NCI-H2081 treated with DMSO at 0.1 percent for 48 hours (cell line): ENCODE measurements at regions not wholly inside any gene's neighbourhood (a gene's known extent, or its start where the extent isn't known, plus 50 kb on each side); places are given as distances from the start of the nearest gene placed in this dataset.

Source experiments
- DNase-seq: peaks from one replicate; lab custom pipeline; 2025; lab: John Stamatoyannopoulos, UW

GRCh38 chr14:66196670-66197069 lies 289.5 kb upstream of the CCDC196 start:
- no peak for DNase-seq

- no peak for DNase-seq
Observed at GRCh38 chr14:66197276-66197675, 288.9 kb upstream of the CCDC196 start.

GRCh38 chr14:66206554-66206953 lies 279.6 kb upstream of the CCDC196 start:
- DNase-seq, result no peak

GRCh38 chr14:66216763-66217162 lies 269.4 kb upstream of the CCDC196 start:
- DNase-seq, result no peak

GRCh38 chr14:66219886-66220285 lies 266.3 kb upstream of the CCDC196 start:
- DNase-seq, result no peak

- no peak for DNase-seq
Observed at GRCh38 chr14:66224492-66225178, 261.5 kb upstream of the CCDC196 start.

- no peak for DNase-seq
Observed at GRCh38 chr14:66225337-66225736, 260.8 kb upstream of the CCDC196 start.

- no peak for DNase-seq
Observed at GRCh38 chr14:66228267-66228970, 257.8 kb upstream of the CCDC196 start.

GRCh38 chr14:66231820-66232219 lies 254.4 kb upstream of the CCDC196 start:
- DNase-seq, result no peak

GRCh38 chr14:66233591-66233990 lies 252.6 kb upstream of the CCDC196 start:
- DNase-seq, result no peak

GRCh38 chr14:66234411-66234810 lies 251.8 kb upstream of the CCDC196 start:
- no peak for DNase-seq

- DNase-seq, result no peak
Observed at GRCh38 chr14:66237741-66238140, 248.4 kb upstream of the CCDC196 start.

GRCh38 chr14:66238969-66239368 lies 247.2 kb upstream of the CCDC196 start:
- no peak for DNase-seq

- no peak for DNase-seq
Observed at GRCh38 chr14:66239589-66239988, 246.6 kb upstream of the CCDC196 start.

- no peak for DNase-seq
Observed at GRCh38 chr14:66240105-66240504, 246.1 kb upstream of the CCDC196 start.

- DNase-seq, result no peak
Observed at GRCh38 chr14:66242001-66242400, 244.2 kb upstream of the CCDC196 start.

- DNase-seq, result no peak
Observed at GRCh38 chr14:66244834-66245233, 241.3 kb upstream of the CCDC196 start.

GRCh38 chr14:66247662-66248193 lies 238.4 kb upstream of the CCDC196 start:
- DNase-seq, result no peak

GRCh38 chr14:66248256-66248655 lies 237.9 kb upstream of the CCDC196 start:
- no peak for DNase-seq

GRCh38 chr14:66249544-66249943 lies 236.6 kb upstream of the CCDC196 start:
- DNase-seq, result no peak

GRCh38 chr14:66254038-66254437 lies 232.1 kb upstream of the CCDC196 start:
- DNase-seq, result no peak

- DNase-seq, result no peak
Observed at GRCh38 chr14:66268802-66269334, 217.3 kb upstream of the CCDC196 start.

GRCh38 chr14:66272221-66272620 lies 213.9 kb upstream of the CCDC196 start:
- DNase-seq, result no peak
